ENCODE measurements at regions not wholly inside any gene's neighbourhood (a gene's known extent, or its start where the extent isn't known, plus 50 kb on each side); places are given as distances from the start of the nearest gene placed in this dataset.

GRCh38 chrX:79715448-79715847, 299.1 kb upstream of the TBX22 start:
- TF ChIP-seq CTCF (IDR thresholded peaks at IDR 0.05 in 8 of 11, conservative IDR thresholded peaks at IDR 0.05 in 3 of 11) (no peak), POLR2A (IDR thresholded peaks at IDR 0.05) (no peak)

All from spleen (tissue), 7 donors.